Panc1 (cell line): ENCODE measurements at regions not wholly inside any gene's neighbourhood (a gene's known extent, or its start where the extent isn't known, plus 50 kb on each side); places are given as distances from the start of the nearest gene placed in this dataset.

Experiments used
- ATAC-seq: fragments of 200-7000 bp; cut with Tn5 transposase; 2 replicates; pipeline ENCODE4 v1.9.1; 2020; ENCODE audit warnings: mild to moderate bottlenecking, moderate library complexity
- BruUV-seq: library from RNA; stranded (reverse); fragments of 400-500 nt; replicated peaks from 2 replicates; lab custom pipeline; 2021; lab: Mats Ljungman, UMichigan
- CTCF ChIA-PET: fragments of 300-600 bp; sonication (Branson Sonifier 250); formaldehyde crosslinking; loops from one replicate; lab custom pipeline; 2022; ENCODE audit warnings: antibody characterized with exemption; lab: Charles Lee
- POLR2A ChIA-PET: fragments of 300-600 bp; sonication (Branson Sonifier 250); formaldehyde crosslinking; loops from one replicate; lab custom pipeline; 2022; ENCODE audit warnings: antibody characterized with exemption; lab: Charles Lee
- DNase-seq: peaks from one replicate; pipeline ENCODE4 v3.0.0-alpha.2; 2010; ENCODE audit warnings: low read depth, low spot score
- H3K27ac ChIP-seq: 2 replicates; pipeline ENCODE4 v1.5.1; 2011; ENCODE audit warnings: mild to moderate bottlenecking, low read length, inconsistent platforms
- H3K27me3 ChIP-seq: fragments of 200-500 bp; sonication (Bioruptor generic); 2 replicates; pipeline ENCODE4 v1.6.0; 2014; ENCODE audit warnings: low read length, inconsistent platforms; ENCODE audit not compliant: control insufficient read depth, insufficient read depth
- H3K36me3 ChIP-seq: fragments of 200-500 bp; sonication (Bioruptor generic); 2 replicates; pipeline ENCODE4 v1.5.1; 2014; ENCODE audit warnings: inconsistent platforms, mild to moderate bottlenecking, low read length, moderate library complexity; ENCODE audit not compliant: control insufficient read depth, insufficient read depth
- H3K4me1 ChIP-seq: 2 replicates; pipeline ENCODE4 v1.5.1; 2011; ENCODE audit warnings: inconsistent platforms, mild to moderate bottlenecking, low read length, moderate library complexity; ENCODE audit not compliant: control insufficient read depth, insufficient read depth
- H3K4me3 ChIP-seq, 2 experiments: 2 replicates each; pipeline ENCODE4 v1.5.1; 2011 to 2012; ENCODE audit warnings: low read depth in 2 of 2, low read length in 2 of 2, mild to moderate bottlenecking in 2 of 2, inconsistent platforms in 1 of 2, moderate library complexity in 1 of 2
- H3K9me3 ChIP-seq: fragments of 200-500 bp; sonication (Bioruptor generic); 2 replicates; pipeline ENCODE4 v1.5.1; 2014; ENCODE audit warnings: low read depth, mild to moderate bottlenecking, inconsistent platforms, low read length, moderate library complexity; ENCODE audit not compliant: control insufficient read depth, insufficient read depth
- CTCF ChIP-seq: fragments of 450-650 bp; IDR thresholded peaks from 2 replicates; pipeline ENCODE4 v1.5.1; 2017; ENCODE audit warnings: mild to moderate bottlenecking
- POLR2AphosphoS5 ChIP-seq: IDR thresholded peaks from 2 replicates; pipeline ENCODE4 v1.6.1; 2012; ENCODE audit warnings: mild to moderate bottlenecking, low read depth, low read length, moderate library complexity
- REST ChIP-seq, 2 experiments: IDR thresholded peaks; 2 replicates each; pipeline ENCODE4 v1.6.1; 2011 to 2012; ENCODE audit warnings: low read depth in 2 of 2, control low read depth in 1 of 2, low read length in 1 of 2, mild to moderate bottlenecking in 1 of 2, moderate library complexity in 1 of 2; ENCODE audit not compliant: insufficient read depth in 1 of 2
- SIN3A ChIP-seq: IDR thresholded peaks from 2 replicates; pipeline ENCODE4 v1.6.1; 2012; ENCODE audit warnings: low read depth, mild to moderate bottlenecking, low read length, moderate library complexity, borderline replicate concordance; ENCODE audit not compliant: insufficient read depth
- TCF7L2 ChIP-seq: IDR thresholded peaks from 2 replicates; pipeline ENCODE4 v1.6.1; 2011; ENCODE audit warnings: mild to moderate bottlenecking, low read depth, low read length, inconsistent platforms
- in situ Hi-C: cut with HindIII; loops from 2 replicates; pipeline ENCODE4 v1.10.0; 2016; ENCODE audit warnings: low sequenced_read_pairs, low pct_unique_long_range_greater_than_20kb
- intact Hi-C: fragments of 100-400 bp; cut with micrococcal nuclease; formaldehyde crosslinking; loops from one replicate; pipeline ENCODE4 v1.10.0; 2022; ENCODE audit not compliant: unreplicated experiment

GRCh38 chr4:186473933-186474332, 81.4 kb downstream of the MTNR1A start:
- TF ChIP-seq SIN3A = no peak
- TF ChIP-seq TCF7L2 = no peak
- TF ChIP-seq POLR2AphosphoS5 = no peak
- H3K4me1 ChIP-seq = no peaks in the 10 kb centered on the region
- intact Hi-C loops (loop anchor here (5.0 to 10.0 kb wide), 2 partner anchors 83 to 111 kb away; partner anchors contain the start of gene MTNR1A), in situ Hi-C loops (no loop called here)
- POLR2A ChIA-PET = no interaction called here
- DNase-seq = no peak
- no peak for ATAC-seq
- H3K27me3 ChIP-seq = peaks cover 2% of the 10 kb centered on the region; the same call in 1 of the 2 replicates
- H3K9me3 ChIP-seq = no peaks in the 10 kb centered on the region
- BruUV-seq = no TSS peak
- no peaks in the 10 kb centered on the region for H3K36me3 ChIP-seq
- CTCF ChIA-PET = interaction anchor here (0.6 to 0.7 kb wide), 2 partner anchors 77 to 111 kb away, joined by 3 to 4 read pairs; no protein-coding TSS in a partner anchor
- H3K27ac ChIP-seq = no peak overlapping the region
- H3K4me3 ChIP-seq = no peak overlapping the region

GRCh38 chr4:186472948-186473347, 82.4 kb downstream of the MTNR1A start:
- H3K36me3 ChIP-seq = no peaks in the 10 kb centered on the region
- peaks cover 2% of the 10 kb centered on the region; the same call in 1 of the 2 replicates for H3K27me3 ChIP-seq
- no peak overlapping the region for H3K27ac ChIP-seq
- H3K4me3 ChIP-seq = no peak overlapping the region
- ChIA-PET CTCF (no interaction called here), POLR2A (no interaction called here)
- BruUV-seq = no TSS peak
- in situ Hi-C loops (no loop called here), intact Hi-C loops (loop anchor here (5.0 to 10.0 kb wide), 2 partner anchors 84 to 112 kb away; partner anchors contain the start of gene MTNR1A)
- no peak for DNase-seq
- H3K9me3 ChIP-seq = no peaks in the 10 kb centered on the region
- no peaks in the 10 kb centered on the region for H3K4me1 ChIP-seq
- TF ChIP-seq CTCF = peak; percentile 70
- no peak for TF ChIP-seq SIN3A
- no peak for ATAC-seq

GRCh38 chr4:186471441-186471840, 83.9 kb downstream of the MTNR1A start:
- no peak overlapping the region for H3K4me3 ChIP-seq
- H3K9me3 ChIP-seq = no peaks in the 10 kb centered on the region
- no peaks in the 10 kb centered on the region for H3K4me1 ChIP-seq
- ATAC-seq (no peak), DNase-seq (no peak)
- no peak overlapping the region for H3K27ac ChIP-seq
- ChIA-PET POLR2A (no interaction called here), CTCF (no interaction called here)
- H3K36me3 ChIP-seq = no peaks in the 10 kb centered on the region
- TF ChIP-seq POLR2AphosphoS5 (no peak), CTCF (no peak), TCF7L2 (no peak), REST (IDR thresholded peaks at IDR 0.05; ENCODE audit: insufficient read depth in 1 of 2, low read depth in 2 of 2, low read length in 1 of 2) (no peak), SIN3A (no peak)
- peaks cover 2% of the 10 kb centered on the region; the same call in 1 of the 2 replicates for H3K27me3 ChIP-seq
- BruUV-seq = no TSS peak
- intact Hi-C loops (loop anchor here (5.0 to 10.0 kb wide), 2 partner anchors 86 to 113 kb away; partner anchors contain the start of gene MTNR1A), in situ Hi-C loops (no loop called here)
